GM12892 (cell line): ENCODE measurements at regions not wholly inside any gene's neighbourhood (a gene's known extent, or its start where the extent isn't known, plus 50 kb on each side); places are given as distances from the start of the nearest gene placed in this dataset.
A peak's percentile ranks its signal among the peaks of the same experiment; 100 is the strongest.

Experiments
- DNase-seq: peaks from one replicate; pipeline ENCODE4 v3.0.0; 2011; ENCODE audit not compliant: insufficient read length
- FAIRE-seq: peaks from 2 replicates; lab custom pipeline; 2011; peaks lifted over from hg19 to GRCh38; lab: Jason Lieb, UNC
- POLR2A ChIP-seq: IDR thresholded peaks from 2 replicates; pipeline ENCODE4 v1.6.1; 2011; ENCODE audit warnings: low read depth, low read length, control low read depth
- POLR2AphosphoS5 ChIP-seq: IDR thresholded peaks from 2 replicates; pipeline ENCODE4 v1.6.1; 2011; ENCODE audit warnings: low read depth, low read length, control low read depth
- TAF1 ChIP-seq: IDR thresholded peaks from 2 replicates; pipeline ENCODE4 v1.6.1; 2011; ENCODE audit warnings: low read depth, mild to moderate bottlenecking, control low read depth, low read length, borderline replicate concordance

DNA sequence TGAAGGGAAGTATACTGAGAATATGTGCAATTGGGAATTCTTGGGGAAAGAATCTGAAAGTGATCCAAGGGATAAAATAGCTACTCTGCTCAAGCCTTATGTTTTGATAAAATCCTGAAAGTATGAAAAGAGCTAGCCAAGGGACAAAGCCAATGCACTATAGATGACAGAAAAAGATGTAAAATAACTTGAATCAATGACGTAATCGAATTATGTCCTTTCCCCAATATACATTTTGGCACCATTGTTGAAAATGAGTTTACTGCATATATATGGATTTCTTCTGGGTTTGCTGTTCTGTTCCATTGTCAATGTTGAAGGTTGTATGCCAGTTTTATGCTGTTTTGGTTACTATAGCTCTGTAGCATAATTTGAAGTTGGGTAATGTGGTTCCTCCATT lies 407.3 kb downstream of the DCAF12L2 start:
- DNase-seq (no peak), FAIRE-seq (no peak)
- TF ChIP-seq TAF1 (no peak), POLR2AphosphoS5 (no peak), POLR2A (no peak)

- TF ChIP-seq POLR2AphosphoS5: no peak
- no peak for DNase-seq
- no peak for FAIRE-seq
These were observed 403.1 kb downstream of the DCAF12L2 start for GRCh38 chrX:125762954-125763353.

DNA sequence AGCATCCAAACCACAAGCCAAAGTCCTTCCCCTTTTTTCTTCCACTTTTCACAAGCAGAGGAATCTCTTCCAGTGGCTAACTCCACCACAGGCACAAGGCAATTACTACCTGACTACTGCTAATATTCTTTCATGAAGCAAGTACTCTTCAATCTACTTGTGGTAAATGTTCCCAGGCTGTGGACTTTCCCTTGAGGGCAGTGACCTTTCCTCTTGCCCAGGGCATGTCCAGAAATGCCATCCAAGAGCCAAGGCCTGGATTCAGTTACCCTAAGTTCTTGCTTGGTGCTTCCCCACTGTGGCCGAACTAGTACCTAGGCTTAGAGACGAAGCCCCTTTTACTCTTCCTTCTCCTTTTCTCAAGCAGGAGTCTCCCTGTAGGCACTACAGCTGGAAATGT lies 400.7 kb downstream of the DCAF12L2 start:
- no peak for FAIRE-seq
- DNase-seq: no peak

DNA sequence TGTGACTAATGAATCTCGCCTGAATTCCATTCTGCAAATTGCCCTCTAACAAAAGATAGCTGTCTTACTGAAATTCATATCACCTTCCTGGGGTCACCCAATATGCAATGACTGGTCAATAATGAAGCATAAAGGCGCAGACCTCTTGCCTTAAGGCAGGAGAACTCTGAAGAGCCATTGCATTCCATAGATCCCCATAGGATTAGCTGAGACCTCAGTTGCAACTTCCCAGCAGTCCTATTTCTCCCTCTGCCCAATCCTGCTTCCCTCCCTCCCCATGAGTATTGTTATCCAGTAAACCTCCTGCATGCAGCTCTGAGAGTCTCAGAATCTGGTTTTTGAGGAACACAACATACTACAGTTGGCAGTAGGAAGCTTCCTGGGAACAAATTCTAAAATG lies 396.5 kb downstream of the DCAF12L2 start:
- FAIRE-seq (no peak), DNase-seq (no peak)
- TF ChIP-seq POLR2AphosphoS5 (no peak), POLR2A (no peak), TAF1 (no peak)

More for the DNA sequence above, 400.7 kb downstream of the DCAF12L2 start:
- no peak for TF ChIP-seq POLR2AphosphoS5
- TF ChIP-seq TAF1: no peak
- TF ChIP-seq POLR2A: no peak

DNA sequence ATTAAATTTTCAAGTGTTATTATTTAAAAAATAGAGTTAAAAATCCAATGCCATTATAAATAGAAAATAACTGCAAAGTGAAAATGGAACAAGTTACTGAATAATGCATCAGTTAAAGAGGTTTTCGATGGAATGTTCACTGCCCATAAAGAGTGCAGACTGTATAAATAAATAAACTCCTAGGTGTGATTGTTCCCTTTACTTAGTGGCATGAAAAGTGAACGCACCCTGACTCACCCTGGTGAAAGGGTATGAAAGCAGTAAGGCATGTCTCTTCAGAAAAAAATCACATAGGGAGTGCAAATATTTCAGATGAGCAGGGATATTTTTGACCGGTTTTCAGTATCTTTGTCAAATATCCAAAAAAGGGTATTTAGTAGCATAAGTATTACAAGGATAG lies 387.8 kb downstream of the DCAF12L2 start:
- TF ChIP-seq POLR2A (no peak), POLR2AphosphoS5 (no peak), TAF1 (no peak)
- DNase-seq: no peak
- FAIRE-seq: no peak

GRCh38 chrX:125782184-125782583 lies 383.9 kb downstream of the DCAF12L2 start:
- FAIRE-seq (no peak), DNase-seq (no peak)
- no peak for TF ChIP-seq TAF1
- no peak for TF ChIP-seq POLR2AphosphoS5
- no peak for TF ChIP-seq POLR2A

DNA sequence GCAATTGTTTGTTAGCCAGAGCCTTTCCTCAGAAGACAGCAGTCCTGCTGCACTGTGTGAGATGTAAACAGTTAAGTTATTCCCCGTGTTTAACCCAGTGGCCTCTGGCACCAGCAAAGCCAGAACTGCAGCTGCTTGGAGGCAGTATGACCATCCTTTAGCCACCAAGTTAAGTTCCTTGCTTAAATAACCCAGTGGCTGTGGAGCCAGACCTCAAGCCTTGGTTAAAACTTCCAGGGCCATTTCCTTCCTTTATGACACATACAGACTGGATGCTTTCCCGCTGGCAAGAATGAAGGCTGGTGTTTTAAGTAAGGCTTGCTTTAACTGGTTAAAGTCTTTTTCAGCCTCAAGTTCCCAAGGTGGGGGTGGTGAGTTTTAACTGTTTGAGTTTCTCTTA lies 379.8 kb downstream of the DCAF12L2 start:
- DNase-seq: no peak
- TF ChIP-seq POLR2AphosphoS5: no peak
- no peak for TF ChIP-seq POLR2A
- TF ChIP-seq TAF1: no peak
- FAIRE-seq: no peak

GRCh38 chrX:125791787-125792186 lies 374.3 kb downstream of the DCAF12L2 start:
- DNase-seq (no peak), FAIRE-seq (no peak)
- no peak for TF ChIP-seq POLR2AphosphoS5
- TF ChIP-seq TAF1: no peak
- TF ChIP-seq POLR2A: no peak

DNA sequence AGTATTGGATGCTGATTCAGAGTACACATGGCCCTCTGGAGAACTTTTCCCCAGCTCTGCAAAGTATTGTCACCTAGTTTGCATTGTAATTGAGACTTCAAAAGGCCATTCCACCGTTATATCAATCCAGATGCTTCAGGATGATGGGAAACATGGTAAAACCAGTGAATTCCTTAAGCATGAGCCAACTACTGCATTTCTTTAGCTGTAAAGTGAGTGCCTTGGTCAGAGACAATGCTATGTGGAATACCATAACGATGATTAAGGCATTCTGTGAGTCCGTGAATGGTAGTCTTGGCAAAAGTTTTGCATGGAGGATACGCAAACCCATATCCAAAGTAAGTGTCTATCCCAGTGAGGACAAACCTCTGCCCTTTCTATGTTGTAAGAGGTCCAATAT lies 355.2 kb downstream of the DCAF12L2 start:
- FAIRE-seq (no peak), DNase-seq (no peak)
- no peak for TF ChIP-seq POLR2AphosphoS5
- no peak for TF ChIP-seq POLR2A
- TF ChIP-seq TAF1: no peak

DNA sequence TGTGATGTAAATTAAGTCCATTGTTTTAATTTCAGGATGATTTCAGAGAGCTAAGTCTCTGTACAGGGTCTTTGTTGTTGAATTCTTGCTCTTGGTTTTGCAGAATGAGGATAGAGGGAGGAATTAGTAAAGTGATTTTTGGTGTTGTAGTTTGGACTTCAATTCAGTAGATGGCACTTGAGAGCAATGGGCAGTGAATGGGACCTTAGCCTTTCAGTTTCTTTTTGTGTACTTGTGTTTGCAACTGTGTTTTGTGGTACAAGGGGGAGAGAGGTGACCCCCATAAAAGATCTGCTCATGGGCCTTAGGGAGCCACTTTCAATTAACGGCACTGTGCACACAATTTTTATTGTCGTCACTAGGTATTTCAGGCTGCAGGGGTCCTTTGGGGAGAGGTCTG lies 340.0 kb downstream of the DCAF12L2 start:
- peak; percentile 21 for FAIRE-seq
- TF ChIP-seq POLR2A (no peak), TAF1 (no peak), POLR2AphosphoS5 (no peak)
- no peak for DNase-seq

DNA sequence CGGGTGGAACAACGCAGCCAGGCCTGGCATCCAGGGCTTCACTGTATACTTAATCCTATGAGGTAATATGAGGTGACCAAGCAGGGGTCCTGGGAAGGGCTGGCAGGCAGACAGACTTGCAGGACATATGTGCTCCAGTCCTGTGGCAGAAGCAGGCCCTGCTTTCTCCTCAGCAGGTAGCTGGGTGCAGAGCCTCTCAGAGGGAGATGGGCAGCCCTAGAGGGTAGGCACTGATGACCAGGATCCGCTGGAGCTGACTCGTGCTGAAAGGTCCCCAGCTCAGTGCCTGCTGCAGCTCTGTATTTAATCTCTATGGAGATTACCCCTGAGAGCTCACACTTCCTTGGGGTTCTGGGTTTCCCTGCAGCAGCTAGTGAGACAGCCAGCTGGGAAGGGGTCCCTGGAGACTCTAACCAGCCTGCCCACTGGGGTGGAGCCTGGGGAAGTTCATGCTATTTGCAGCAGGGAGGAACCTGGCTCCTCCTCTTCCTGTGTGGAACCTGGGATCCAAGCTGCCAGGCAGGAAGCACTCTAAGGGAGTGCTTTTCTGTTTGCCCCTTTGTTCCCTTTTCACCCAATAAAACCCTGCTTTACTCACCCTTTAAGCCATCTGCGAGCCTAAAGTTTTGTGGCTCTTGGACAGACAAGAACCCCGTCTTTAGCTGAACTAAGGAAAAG lies 339.2 kb downstream of the DCAF12L2 start:
- TF ChIP-seq POLR2AphosphoS5: no peak
- no peak for TF ChIP-seq POLR2A
- TF ChIP-seq TAF1: no peak
- DNase-seq (no peak), FAIRE-seq (no peak)

DNA sequence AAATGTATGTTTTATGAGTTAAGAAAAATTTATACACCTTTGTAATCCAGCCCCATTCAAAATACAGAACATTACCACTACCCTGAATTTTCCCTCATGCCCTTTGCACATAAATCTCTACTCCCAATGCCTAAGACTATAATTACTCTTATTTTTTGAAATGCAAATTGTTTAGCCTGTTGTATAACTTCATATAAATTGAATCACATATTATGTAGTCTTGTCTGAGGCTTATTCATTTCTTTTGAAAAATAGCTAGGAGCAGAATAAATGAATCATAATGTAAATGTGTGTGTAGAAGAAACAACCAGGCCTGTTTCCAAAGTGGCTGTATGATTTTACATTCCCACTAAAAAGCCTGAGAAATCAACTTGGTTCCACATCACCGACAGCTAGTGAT lies 319.8 kb downstream of the DCAF12L2 start:
- TF ChIP-seq TAF1: no peak

More for the DNA sequence above, 319.8 kb downstream of the DCAF12L2 start:
- FAIRE-seq (no peak), DNase-seq (no peak)
